HG02938 (cell line): ENCODE measurements at regions not wholly inside any gene's neighbourhood (a gene's known extent, or its start where the extent isn't known, plus 50 kb on each side); places are given as distances from the start of the nearest gene placed in this dataset.
"Not testable (repeated sequence)": the region's sequence is repeated elsewhere in the genome, so short reads cannot be mapped to it uniquely, and the experiment has no call there.

ENCODE experiments used
- ATAC-seq: cut with Tn5 transposase; IDR thresholded peaks from one replicate; pipeline ENCODE4 v1.9.1; 2021; ENCODE audit warnings: mild to moderate bottlenecking, moderate library complexity; ENCODE audit not compliant: unreplicated experiment

- no peak for ATAC-seq
Measured at GRCh38 chr6:93859971-93860370, 440.6 kb upstream of the EPHA7 start.

GRCh38 chr6:93858213-93858612, 438.9 kb upstream of the EPHA7 start:
- no peak for ATAC-seq

- no peak for ATAC-seq
Measured at GRCh38 chr6:93849857-93850256, 430.5 kb upstream of the EPHA7 start.

- ATAC-seq, result no peak
Measured at GRCh38 chr6:93848031-93848742, 428.8 kb upstream of the EPHA7 start.

GRCh38 chr6:93842178-93842577, 422.8 kb upstream of the EPHA7 start:
- no peak for ATAC-seq

GRCh38 chr6:93835451-93836145, 416.2 kb upstream of the EPHA7 start:
- ATAC-seq, result not testable (repeated sequence)

GRCh38 chr6:93835026-93835425, 415.7 kb upstream of the EPHA7 start:
- not testable (repeated sequence) for ATAC-seq

- ATAC-seq, result not testable (repeated sequence)
Measured at GRCh38 chr6:93833326-93833725, 414.0 kb upstream of the EPHA7 start.

GRCh38 chr6:93829757-93830156, 410.4 kb upstream of the EPHA7 start:
- not testable (repeated sequence) for ATAC-seq

GRCh38 chr6:93829009-93829408, 409.6 kb upstream of the EPHA7 start:
- ATAC-seq, result no peak

- ATAC-seq, result no peak
Measured at GRCh38 chr6:93828553-93828952, 409.2 kb upstream of the EPHA7 start.

GRCh38 chr6:93827728-93828127, 408.4 kb upstream of the EPHA7 start:
- no peak for ATAC-seq

- no peak for ATAC-seq
Measured at GRCh38 chr6:93825950-93826349, 406.6 kb upstream of the EPHA7 start.

- no peak for ATAC-seq
Measured at GRCh38 chr6:93823489-93823888, 404.1 kb upstream of the EPHA7 start.

GRCh38 chr6:93822434-93823265, 403.3 kb upstream of the EPHA7 start:
- no peak for ATAC-seq

GRCh38 chr6:93821953-93822352, 402.6 kb upstream of the EPHA7 start:
- ATAC-seq, result no peak

- no peak for ATAC-seq
Measured at GRCh38 chr6:93820465-93821082, 401.2 kb upstream of the EPHA7 start.

GRCh38 chr6:93819189-93819588, 399.8 kb upstream of the EPHA7 start:
- no peak for ATAC-seq

GRCh38 chr6:93817937-93818336, 398.6 kb upstream of the EPHA7 start:
- no peak for ATAC-seq

GRCh38 chr6:93806409-93807270, 387.3 kb upstream of the EPHA7 start:
- no peak for ATAC-seq
